ENCODE measurements at regions not wholly inside any gene's neighbourhood (a gene's known extent, or its start where the extent isn't known, plus 50 kb on each side); places are given as distances from the start of the nearest gene placed in this dataset.

- no peak overlapping the region for H3K27ac ChIP-seq
- TF ChIP-seq CTCF (IDR thresholded peaks at IDR 0.05), result no peak
- no peak for TF ChIP-seq ZFX (IDR thresholded peaks at IDR 0.05; ENCODE audit: borderline replicate concordance)
Measured at GRCh38 chr7:116322541-116322940, 112.2 kb downstream of the TES start.

GRCh38 chr7:116324582-116324981, 114.2 kb downstream of the TES start:
- no peak overlapping the region for H3K27ac ChIP-seq
- TF ChIP-seq ZFX (IDR thresholded peaks at IDR 0.05; ENCODE audit: borderline replicate concordance) (no peak), CTCF (IDR thresholded peaks at IDR 0.05) (no peak)

DNA sequence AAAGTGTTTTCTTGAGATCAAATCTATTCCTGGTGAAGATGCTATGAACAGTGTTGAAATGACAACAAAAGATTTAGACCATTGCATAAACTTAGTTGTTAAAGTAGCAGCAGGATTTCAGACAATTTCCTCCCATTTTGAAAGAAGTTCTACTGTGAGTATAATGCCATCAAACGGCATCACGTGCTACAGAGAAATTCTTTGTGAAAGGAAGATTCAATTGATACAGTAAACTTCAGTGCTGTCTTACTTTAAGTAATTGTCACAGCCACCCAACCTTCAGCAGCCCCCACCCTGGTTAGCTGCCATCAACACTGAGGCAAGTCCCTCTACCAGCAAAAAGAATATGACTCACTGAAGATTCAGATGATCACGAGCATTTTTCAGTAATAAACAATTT, 115.2 kb downstream of the TES start:
- TF ChIP-seq ZFX (IDR thresholded peaks at IDR 0.05; ENCODE audit: borderline replicate concordance) (no peak), CTCF (IDR thresholded peaks at IDR 0.05) (no peak)
- H3K27ac ChIP-seq, result no peak overlapping the region

DNA sequence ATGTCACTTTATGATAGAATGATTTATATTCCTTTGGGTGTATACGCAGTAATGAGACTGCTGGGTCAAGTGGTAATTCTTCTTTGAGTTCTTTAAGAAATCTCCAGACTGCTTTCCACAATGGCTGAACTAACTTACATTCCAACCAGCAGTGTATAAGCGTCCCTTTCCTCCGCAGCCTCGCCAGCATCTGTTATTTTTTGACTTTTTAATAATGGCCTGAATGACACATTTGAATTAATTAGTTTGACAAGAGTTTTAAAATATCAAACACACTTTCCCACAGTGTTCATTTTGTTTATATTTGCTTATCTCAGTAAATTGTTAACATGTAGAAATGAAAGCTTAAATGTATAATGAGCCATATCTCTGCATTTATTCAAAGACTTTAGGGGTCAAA, 116.8 kb downstream of the TES start:
- H3K27ac ChIP-seq, result no peak overlapping the region
- TF ChIP-seq ZFX (IDR thresholded peaks at IDR 0.05; ENCODE audit: borderline replicate concordance) (no peak), CTCF (IDR thresholded peaks at IDR 0.05) (no peak)

DNA sequence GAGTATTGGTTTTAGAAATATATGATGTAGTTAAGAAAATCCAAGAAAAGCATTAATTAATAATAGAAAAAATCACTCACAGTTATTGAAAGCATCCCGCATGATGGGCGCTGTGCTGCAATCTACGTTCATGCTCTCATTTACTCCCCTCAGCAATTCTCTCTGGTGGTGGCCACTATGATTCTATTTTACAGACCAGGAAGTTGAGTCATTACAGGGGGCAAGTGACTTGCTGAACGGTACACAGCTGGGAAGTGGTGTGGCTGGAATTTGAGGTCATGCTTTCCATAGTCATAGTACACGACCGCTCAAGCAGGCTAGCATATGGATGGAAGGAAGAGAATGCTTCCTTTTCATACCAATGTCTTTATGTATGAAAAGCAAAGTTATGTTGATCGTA, 117.4 kb downstream of the TES start:
- TF ChIP-seq ZFX (IDR thresholded peaks at IDR 0.05; ENCODE audit: borderline replicate concordance), result no peak
- no peak for TF ChIP-seq CTCF (IDR thresholded peaks at IDR 0.05)
- H3K27ac ChIP-seq, result no peak overlapping the region

- TF ChIP-seq CTCF (IDR thresholded peaks at IDR 0.05) (no peak), ZFX (IDR thresholded peaks at IDR 0.05; ENCODE audit: borderline replicate concordance) (no peak)
- H3K27ac ChIP-seq, result no peak overlapping the region
Measured at GRCh38 chr7:116328161-116328560, 117.8 kb downstream of the TES start.

GRCh38 chr7:116329686-116330503, 119.6 kb downstream of the TES start:
- H3K27ac ChIP-seq, result no peak overlapping the region
- TF ChIP-seq ZFX (IDR thresholded peaks at IDR 0.05; ENCODE audit: borderline replicate concordance) (no peak), CTCF (IDR thresholded peaks at IDR 0.05) (no peak)
